Erythroblast (primary cell): ENCODE measurements at regions not wholly inside any gene's neighbourhood (a gene's known extent, or its start where the extent isn't known, plus 50 kb on each side); places are given as distances from the start of the nearest gene placed in this dataset.

Experiments used
- GATA1 ChIP-seq: IDR thresholded peaks from 2 replicates; pipeline ENCODE4 v1.6.1; 2011; ENCODE audit warnings: low read depth, mild to moderate bottlenecking, control low read depth, low read length, moderate library complexity
- POLR2A ChIP-seq: IDR thresholded peaks from 2 replicates; pipeline ENCODE4 v1.6.1; 2011; ENCODE audit warnings: mild to moderate bottlenecking, low read length

DNA sequence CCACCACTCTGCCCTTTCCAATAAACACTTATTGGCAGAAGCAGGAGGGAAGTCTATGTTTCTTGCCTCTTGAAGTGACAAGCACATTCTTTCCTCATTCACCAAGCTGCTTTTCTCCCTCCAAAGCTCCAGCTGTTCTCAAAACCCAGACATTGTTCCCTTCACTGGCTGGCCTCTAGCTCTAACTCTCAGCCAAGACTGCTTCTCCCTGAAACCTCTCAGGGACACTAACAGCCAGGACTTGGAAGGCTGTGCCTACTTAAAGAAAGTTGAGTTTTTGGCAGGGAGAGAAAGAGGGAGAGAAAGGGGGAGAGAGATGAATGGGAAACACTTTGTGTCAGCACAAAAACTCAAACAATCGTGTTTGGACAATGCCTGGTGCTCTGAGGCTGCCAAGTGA is 99.5 kb downstream of the COX18 start:
- TF ChIP-seq POLR2A (no peak), GATA1 (no peak)
